Psoas muscle (tissue), 7 donors: ENCODE measurements at regions not wholly inside any gene's neighbourhood (a gene's known extent, or its start where the extent isn't known, plus 50 kb on each side); places are given as distances from the start of the nearest gene placed in this dataset.

Experiments used
- ATAC-seq, 4 donors: fragments of 200-7000 bp; cut with Tn5 transposase; one replicate each; pipeline ENCODE4 v1.9.1; 2020; ENCODE audit warnings: moderate library complexity in 3 of 4, mild to moderate bottlenecking in 2 of 4
- DNase-seq, 2 donors: peaks; one replicate each; pipeline ENCODE4 v3.0.0-alpha.2; 2020
- H3K27ac ChIP-seq: fragments of 200-600 bp; one replicate; pipeline ENCODE4 v1.8.0; 2022
- H3K27me3 ChIP-seq, 3 donors: fragments of 200-600 bp in 1 of 3; one replicate each; pipeline versions ENCODE4 v1.6.1 to v1.8.0; 2013 to 2022; ENCODE audit warnings: low read length in 2 of 3, mild to moderate bottlenecking in 2 of 3, moderate library complexity in 1 of 3; ENCODE audit not compliant: insufficient read depth in 3 of 3
- H3K36me3 ChIP-seq, 2 donors: fragments of 200-600 bp in 1 of 2; one replicate each; pipeline versions ENCODE4 v1.6.1 to v1.8.0; 2013 to 2022; ENCODE audit warnings: low read depth in 1 of 2, mild to moderate bottlenecking in 1 of 2, moderate library complexity in 1 of 2; ENCODE audit not compliant: insufficient read depth in 1 of 2
- H3K4me1 ChIP-seq: fragments of 200-600 bp; one replicate; pipeline ENCODE4 v1.8.0; 2022
- H3K4me3 ChIP-seq: fragments of 200-600 bp; one replicate; pipeline ENCODE4 v1.8.0; 2022; ENCODE audit warnings: mild to moderate bottlenecking
- H3K9me3 ChIP-seq: fragments of 200-600 bp; one replicate; pipeline ENCODE4 v1.8.0; 2022
- CTCF ChIP-seq: fragments of 200-600 bp; IDR thresholded peaks from one replicate; pipeline ENCODE4 v1.8.0; 2022; ENCODE audit warnings: antibody characterized with exemption
- WGBS, 3 donors: extraction: QIAGEN DNeasy Blood & Tissue Kit; methylation state at CpG; one replicate each; pipeline versions ENCODE4 v1.1.6 to v1.1.7; 2013; 5-methylcytosine and 5-hydroxymethylcytosine counted together
- intact Hi-C, 2 donors: fragments of 100-400 bp; cut with DNase I; formaldehyde crosslinking; loops; one replicate each; pipeline versions ENCODE4 v1.11.0 to v1.14.2; 2022
- donor health status: healthy with polysubstance abuse.
- donor health status: DM: no; HTN: no; CAD: no; lungs with moderate emphysema.
- donor health status: Bipolar disorder and iron deficiency.
- donor health status: healthy.
- donor health status: DM: yes; HTN: yes; CAD: no.
- donor health status: DM: no; HTN: no; CAD: no.
- donor health status: DM: yes; HTN: yes; CAD: no.

DNA sequence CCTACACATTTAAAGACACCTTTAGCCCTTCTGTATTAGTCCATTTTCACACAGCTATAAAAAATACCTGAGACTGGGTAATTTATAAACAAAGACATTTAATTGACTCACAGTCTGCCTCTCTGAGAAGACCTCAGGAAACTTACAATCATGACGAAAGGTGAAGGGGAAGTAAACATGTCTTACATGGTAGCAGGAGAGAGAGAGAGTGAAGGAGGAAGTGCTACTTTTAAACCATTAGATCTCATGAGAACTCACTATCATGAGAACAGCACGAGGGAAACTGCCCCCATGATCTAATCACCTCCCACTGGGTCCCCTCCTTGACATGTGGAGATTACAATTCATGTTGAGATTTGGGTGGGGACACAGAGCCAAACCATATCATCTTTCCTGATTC lies 946.6 kb downstream of the SLC4A3 start:
- DNase-seq (no peak), ATAC-seq (no peak)
- Histone ChIP-seq H3K9me3 (no peaks in the 10 kb centered on the region), H3K4me3 (no peak overlapping the region), H3K4me1 (no peaks in the 10 kb centered on the region), H3K27ac (no peak overlapping the region), H3K36me3 (no peaks in the 10 kb centered on the region), H3K27me3 (no peaks in the 10 kb centered on the region)
- intact Hi-C loops = no loop called here
- 57 to 77% (median 76%) methylated on average over 2 of the region's 2 CpGs for WGBS, 3 donors
- TF ChIP-seq CTCF = no peak

DNA sequence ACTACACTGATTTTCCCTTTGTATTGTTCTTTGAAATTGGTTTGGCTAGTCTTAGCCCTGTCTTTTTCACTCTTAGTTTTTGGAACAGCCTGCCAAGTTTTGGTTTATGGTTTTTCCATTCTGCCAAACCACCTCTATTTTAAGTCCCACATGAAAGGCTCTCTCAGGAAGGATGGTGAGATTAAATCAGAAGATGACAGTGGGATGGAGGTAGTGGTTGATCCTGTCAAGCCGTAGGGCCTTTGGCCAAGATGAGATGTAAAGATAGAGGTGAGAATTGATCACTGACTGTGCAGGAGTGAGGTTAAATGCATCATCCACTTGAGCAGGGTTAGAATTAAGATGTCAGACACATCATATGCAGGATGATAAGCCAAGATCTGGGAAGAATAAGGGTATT lies 948.5 kb downstream of the SLC4A3 start:
- Histone ChIP-seq H3K27me3 (no peaks in the 10 kb centered on the region), H3K4me3 (no peak overlapping the region), H3K9me3 (no peaks in the 10 kb centered on the region), H3K36me3 (no peaks in the 10 kb centered on the region), H3K27ac (no peak overlapping the region), H3K4me1 (no peaks in the 10 kb centered on the region)
- no peak for DNase-seq
- 69 to 89% (median 74%) methylated on average over 1 of the region's 1 CpG for WGBS, 3 donors
- no peak for ATAC-seq
- intact Hi-C loops = no loop called here
- no peak for TF ChIP-seq CTCF

- DNase-seq (no peak), ATAC-seq (no peak)
- intact Hi-C loops = no loop called here
- no peaks in the 10 kb centered on the region for H3K27me3 ChIP-seq
- no peaks in the 10 kb centered on the region for H3K36me3 ChIP-seq
- no peak for TF ChIP-seq CTCF
- no peaks in the 10 kb centered on the region for H3K4me1 ChIP-seq
- H3K27ac ChIP-seq = no peak overlapping the region
- WGBS, 3 donors = 67 to 91% (median 90%) methylated on average over 2 of the region's 2 CpGs
- H3K9me3 ChIP-seq = no peaks in the 10 kb centered on the region
- no peak overlapping the region for H3K4me3 ChIP-seq
Measured at GRCh38 chr2:220579452-220579851, 952.0 kb downstream of the SLC4A3 start.

GRCh38 chr2:220580113-220580512 lies 952.7 kb downstream of the SLC4A3 start:
- DNase-seq (no peak), ATAC-seq (no peak)
- 63 to 86% (median 85%) methylated on average over 2 of the region's 2 CpGs for WGBS, 3 donors
- no peak for TF ChIP-seq CTCF
- Histone ChIP-seq H3K36me3 (no peaks in the 10 kb centered on the region), H3K4me3 (no peak overlapping the region), H3K9me3 (no peaks in the 10 kb centered on the region), H3K27me3 (no peaks in the 10 kb centered on the region), H3K27ac (no peak overlapping the region), H3K4me1 (no peaks in the 10 kb centered on the region)
- intact Hi-C loops = no loop called here

- Histone ChIP-seq H3K9me3 (no peaks in the 10 kb centered on the region), H3K4me3 (no peak overlapping the region), H3K36me3 (no peaks in the 10 kb centered on the region), H3K27ac (no peak overlapping the region), H3K27me3 (peaks cover 0 to 4% (median 0%) of the 10 kb centered on the region in 3 donors), H3K4me1 (no peaks in the 10 kb centered on the region)
- ATAC-seq (no peak), DNase-seq (no peak)
- intact Hi-C loops = no loop called here
- no peak for TF ChIP-seq CTCF
- WGBS, 3 donors = 81 to 89% (median 84%) methylated on average over 2 of the region's 2 CpGs
Measured at GRCh38 chr2:220583725-220584124, 956.3 kb downstream of the SLC4A3 start.
